Ascending aorta (tissue), 2 donors: ENCODE measurements at regions not wholly inside any gene's neighbourhood (a gene's known extent, or its start where the extent isn't known, plus 50 kb on each side); places are given as distances from the start of the nearest gene placed in this dataset.

ENCODE experiments used
- DNase-seq, 2 donors: peaks; one replicate each; pipeline ENCODE4 v3.0.0-alpha.2; 2019; ENCODE audit warnings: low spot score in 2 of 2
- H3K27ac ChIP-seq, 2 donors: fragments of 200-600 bp; sonication (generic); one replicate each; pipeline ENCODE4 v1.5.1; 2016 to 2017; ENCODE audit warnings: mild to moderate bottlenecking in 1 of 2
- H3K27me3 ChIP-seq: fragments of 200-600 bp; sonication (generic); one replicate; pipeline ENCODE4 v1.5.1; 2017
- H3K36me3 ChIP-seq, 2 donors: fragments of 200-600 bp; sonication (generic); one replicate each; pipeline ENCODE4 v1.5.1; 2016
- H3K4me1 ChIP-seq, 2 donors: fragments of 200-600 bp; sonication (generic); one replicate each; pipeline ENCODE4 v1.5.1; 2016 to 2017; ENCODE audit warnings: mild to moderate bottlenecking in 1 of 2
- H3K4me3 ChIP-seq, 2 donors: fragments of 200-600 bp; sonication (generic); one replicate each; pipeline ENCODE4 v1.5.1; 2016 to 2017; ENCODE audit warnings: mild to moderate bottlenecking in 1 of 2
- H3K9me3 ChIP-seq, 2 donors: fragments of 200-600 bp; sonication (generic); one replicate each; pipeline ENCODE4 v1.5.1; 2016
- intact Hi-C: fragments of 100-400 bp; cut with DNase I; formaldehyde crosslinking; loops from one replicate; pipeline ENCODE4 v1.15.1; 2023
- TF ChIP-seq, protein P1 (sequence below), 3 experiments: fragments of 200-600 bp in 2 of 3; fragments of 450-650 bp in 1 of 3; sonication (generic) in 2 of 3; IDR thresholded peaks; one replicate each; pipeline ENCODE4 v1.5.1; 2016 to 2019; ENCODE audit warnings: antibody characterized with exemption in 3 of 3, mild to moderate bottlenecking in 1 of 3, moderate library complexity in 1 of 3

DNA sequence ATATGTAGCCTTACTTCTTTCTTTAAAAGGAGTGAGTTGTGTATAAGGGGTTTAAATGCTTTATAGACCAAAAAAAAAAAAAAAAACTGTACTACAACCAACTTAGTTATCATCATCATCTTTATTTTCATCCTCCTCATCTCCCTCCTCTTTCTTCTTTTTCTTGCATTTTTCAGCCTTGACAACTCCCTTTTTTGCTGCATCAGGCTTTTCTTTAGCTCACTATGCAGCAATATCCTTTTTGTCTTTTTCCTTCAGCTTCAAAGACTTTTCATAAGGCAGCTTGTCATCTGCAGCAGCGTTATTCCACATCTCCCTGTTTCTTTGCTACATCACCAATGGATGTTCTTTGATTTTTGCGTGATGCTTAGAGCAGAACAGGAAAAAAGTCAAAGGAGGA, 526.0 kb downstream of the ZNF608 start:
- H3K4me1 ChIP-seq: no peaks in the 10 kb centered on the region
- TF ChIP-seq, protein P1, sequence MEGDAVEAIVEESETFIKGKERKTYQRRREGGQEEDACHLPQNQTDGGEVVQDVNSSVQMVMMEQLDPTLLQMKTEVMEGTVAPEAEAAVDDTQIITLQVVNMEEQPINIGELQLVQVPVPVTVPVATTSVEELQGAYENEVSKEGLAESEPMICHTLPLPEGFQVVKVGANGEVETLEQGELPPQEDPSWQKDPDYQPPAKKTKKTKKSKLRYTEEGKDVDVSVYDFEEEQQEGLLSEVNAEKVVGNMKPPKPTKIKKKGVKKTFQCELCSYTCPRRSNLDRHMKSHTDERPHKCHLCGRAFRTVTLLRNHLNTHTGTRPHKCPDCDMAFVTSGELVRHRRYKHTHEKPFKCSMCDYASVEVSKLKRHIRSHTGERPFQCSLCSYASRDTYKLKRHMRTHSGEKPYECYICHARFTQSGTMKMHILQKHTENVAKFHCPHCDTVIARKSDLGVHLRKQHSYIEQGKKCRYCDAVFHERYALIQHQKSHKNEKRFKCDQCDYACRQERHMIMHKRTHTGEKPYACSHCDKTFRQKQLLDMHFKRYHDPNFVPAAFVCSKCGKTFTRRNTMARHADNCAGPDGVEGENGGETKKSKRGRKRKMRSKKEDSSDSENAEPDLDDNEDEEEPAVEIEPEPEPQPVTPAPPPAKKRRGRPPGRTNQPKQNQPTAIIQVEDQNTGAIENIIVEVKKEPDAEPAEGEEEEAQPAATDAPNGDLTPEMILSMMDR (IDR thresholded peaks at IDR 0.05): no peak
- no peaks in the 10 kb centered on the region for H3K27me3 ChIP-seq
- H3K27ac ChIP-seq: no peak overlapping the region
- DNase-seq: no peak
- H3K36me3 ChIP-seq: no peaks in the 10 kb centered on the region
- no peak overlapping the region for H3K4me3 ChIP-seq
- intact Hi-C loops: no loop called here
- H3K9me3 ChIP-seq: no peaks in the 10 kb centered on the region

DNA sequence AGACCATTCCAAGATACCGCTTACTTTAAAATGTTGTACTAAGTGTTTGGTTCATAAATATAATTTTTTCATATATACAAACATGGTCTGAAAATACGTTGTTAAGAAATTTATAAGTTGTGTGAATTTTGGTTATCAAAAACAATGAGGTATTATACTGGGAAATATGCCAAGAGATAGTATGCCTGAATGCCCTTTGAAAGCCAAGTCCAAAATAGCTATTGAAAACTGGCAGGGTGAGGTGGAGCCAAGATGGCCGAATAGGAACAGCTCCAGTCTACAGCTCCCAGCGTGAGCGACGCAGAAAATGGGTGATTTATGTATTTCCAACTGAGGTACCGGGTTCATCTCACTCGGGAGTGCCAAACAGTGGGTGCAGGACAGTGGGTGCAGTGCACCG, 533.5 kb downstream of the ZNF608 start:
- H3K4me3 ChIP-seq: no peak overlapping the region
- no peaks in the 10 kb centered on the region for H3K4me1 ChIP-seq
- TF ChIP-seq, protein P1 (IDR thresholded peaks at IDR 0.05): no peak
- no peaks in the 10 kb centered on the region for H3K36me3 ChIP-seq
- no peaks in the 10 kb centered on the region for H3K9me3 ChIP-seq
- DNase-seq: no peak
- intact Hi-C loops: no loop called here
- no peak overlapping the region for H3K27ac ChIP-seq
- H3K27me3 ChIP-seq: no peaks in the 10 kb centered on the region

DNA sequence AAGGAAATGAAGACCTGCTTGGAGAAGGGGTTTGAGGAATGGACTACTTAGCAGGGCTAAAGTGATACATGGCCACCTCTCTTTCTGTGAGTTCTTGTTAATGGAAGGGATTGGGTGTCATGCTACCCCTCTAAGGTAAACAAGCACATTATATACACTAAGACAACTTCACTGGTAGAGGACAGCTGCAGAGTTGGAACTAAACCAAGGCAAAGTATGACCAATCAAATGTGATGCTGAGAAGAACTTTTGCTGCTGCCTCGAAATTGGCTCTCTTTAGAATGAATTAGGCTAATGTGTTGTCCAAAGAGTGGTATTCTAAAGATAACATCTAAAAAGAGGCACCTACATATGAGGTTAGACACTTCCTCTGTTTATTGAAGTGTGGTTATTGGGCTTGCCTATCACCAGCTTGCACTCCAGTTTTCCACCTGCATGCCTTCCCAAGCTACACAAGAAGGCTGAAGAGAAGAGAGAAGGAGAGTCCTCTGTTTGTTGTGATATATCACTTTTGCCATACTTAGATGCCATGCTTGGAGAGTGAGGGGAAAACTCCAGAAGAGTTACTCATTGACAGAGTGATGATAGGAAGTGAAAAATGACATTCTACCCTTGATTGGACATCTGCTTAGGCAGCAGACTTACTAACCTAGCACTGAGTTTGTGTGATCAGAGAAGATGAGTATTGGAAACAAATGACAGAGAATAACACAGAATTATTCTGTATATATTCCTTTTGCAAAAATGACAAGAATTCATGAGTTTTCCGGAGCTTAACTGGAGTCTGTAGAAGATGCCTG, 536.1 kb downstream of the ZNF608 start:
- Histone ChIP-seq H3K4me1 (no peaks in the 10 kb centered on the region), H3K36me3 (no peaks in the 10 kb centered on the region), H3K9me3 (no peaks in the 10 kb centered on the region), H3K27me3 (no peaks in the 10 kb centered on the region), H3K4me3 (no peak overlapping the region), H3K27ac (no peak overlapping the region)
- TF ChIP-seq, protein P1 (IDR thresholded peaks at IDR 0.05): no peak
- intact Hi-C loops: no loop called here
- DNase-seq: no peak

DNA sequence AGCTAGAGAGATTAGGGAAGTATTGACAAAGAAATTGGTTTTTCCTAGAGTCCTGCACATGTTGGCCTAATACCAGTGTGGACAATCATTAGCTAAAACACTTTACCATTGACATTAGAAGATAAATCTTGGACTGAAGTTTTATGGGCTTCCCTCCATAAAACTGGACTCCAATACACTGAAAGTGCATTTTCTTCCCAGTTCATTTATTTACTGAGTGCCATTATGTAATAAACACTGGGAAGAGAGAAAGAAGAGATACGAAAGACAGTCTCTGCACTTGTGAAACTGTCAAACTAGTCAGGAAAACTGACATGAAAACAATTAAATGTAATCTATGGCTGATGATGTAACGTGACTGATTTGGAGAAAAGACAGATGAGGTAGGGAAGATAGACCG, 539.3 kb downstream of the ZNF608 start:
- TF ChIP-seq, protein P1 (IDR thresholded peaks at IDR 0.05): no peak

DNA sequence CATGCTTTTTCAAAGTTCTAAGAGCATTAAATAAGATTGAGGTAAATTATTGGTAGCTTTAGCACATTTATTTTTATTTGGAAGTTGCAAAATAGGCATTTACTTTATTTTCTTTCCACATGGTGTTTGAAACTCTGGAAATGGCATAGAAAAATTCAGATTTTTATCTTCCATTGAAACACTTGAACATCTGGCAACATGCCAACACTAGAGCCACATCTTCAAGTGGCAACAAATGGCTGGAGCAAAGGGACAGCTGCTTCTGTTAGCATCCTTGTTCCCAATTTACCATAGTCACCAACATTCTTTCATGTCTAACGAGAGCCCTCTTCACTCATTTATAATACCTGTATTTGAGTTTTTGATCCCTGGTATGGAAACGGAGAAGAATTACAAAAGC, 539.9 kb downstream of the ZNF608 start:
- TF ChIP-seq, protein P1 (IDR thresholded peaks at IDR 0.05): no peak
- Histone ChIP-seq H3K27me3 (no peaks in the 10 kb centered on the region), H3K4me3 (no peak overlapping the region), H3K36me3 (no peaks in the 10 kb centered on the region), H3K4me1 (no peaks in the 10 kb centered on the region), H3K9me3 (no peaks in the 10 kb centered on the region), H3K27ac (no peak overlapping the region)
- DNase-seq: no peak
- intact Hi-C loops: no loop called here

More for the DNA sequence above, 539.3 kb downstream of the ZNF608 start:
- DNase-seq: no peak
- Histone ChIP-seq H3K9me3 (no peaks in the 10 kb centered on the region), H3K27me3 (no peaks in the 10 kb centered on the region), H3K27ac (no peak overlapping the region), H3K4me1 (no peaks in the 10 kb centered on the region), H3K4me3 (no peak overlapping the region), H3K36me3 (no peaks in the 10 kb centered on the region)
- intact Hi-C loops: no loop called here
